OCI-LY1 (cell line): ENCODE measurements at regions not wholly inside any gene's neighbourhood (a gene's known extent, or its start where the extent isn't known, plus 50 kb on each side); places are given as distances from the start of the nearest gene placed in this dataset.

Experiments
- H2AFZ ChIP-seq: fragments of 200-600 bp; sonication (generic), shearing (Covaris generic); 2 replicates; pipeline ENCODE4 v1.6.0; 2014; ENCODE audit warnings: antibody characterized with exemption, mild to moderate bottlenecking, low read length
- H3F3A ChIP-seq: fragments of 200-600 bp; sonication (generic), shearing (Covaris generic); 2 replicates; pipeline ENCODE4 v1.6.0; 2014; ENCODE audit warnings: mild to moderate bottlenecking, antibody characterized with exemption, low read length, moderate library complexity; ENCODE audit not compliant: insufficient read depth
- H3K27ac ChIP-seq: fragments of 200-600 bp; sonication (generic); 2 replicates; pipeline ENCODE4 v1.5.1; 2014; ENCODE audit warnings: low read length, mixed run types, mild to moderate bottlenecking, low read depth; ENCODE audit not compliant: poor library complexity, severe bottlenecking
- H3K27me3 ChIP-seq: fragments of 200-600 bp; sonication (generic); 2 replicates; pipeline ENCODE4 v1.6.0; 2014; ENCODE audit warnings: antibody characterized with exemption, mild to moderate bottlenecking, low read length, moderate library complexity; ENCODE audit not compliant: insufficient read depth
- H3K36me3 ChIP-seq: fragments of 200-600 bp; sonication (generic); 2 replicates; pipeline ENCODE4 v1.6.1; 2014; ENCODE audit warnings: mild to moderate bottlenecking, antibody characterized with exemption, low read length, moderate library complexity, mixed read lengths; ENCODE audit not compliant: insufficient read depth
- H3K4me1 ChIP-seq: fragments of 200-600 bp; sonication (generic); 2 replicates; pipeline ENCODE4 v1.5.1; 2014; ENCODE audit warnings: mild to moderate bottlenecking, low read length, moderate library complexity; ENCODE audit not compliant: insufficient read depth, severe bottlenecking
- H3K4me2 ChIP-seq: fragments of 200-600 bp; sonication (generic), shearing (Covaris generic); 2 replicates; pipeline ENCODE4 v1.6.1; 2014; ENCODE audit warnings: low read length
- H3K4me3 ChIP-seq: fragments of 200-600 bp; sonication (generic); 2 replicates; pipeline ENCODE4 v1.5.1; 2014; ENCODE audit warnings: low read length, low read depth, mild to moderate bottlenecking, mixed read lengths; ENCODE audit not compliant: poor library complexity, severe bottlenecking
- H3K79me2 ChIP-seq: fragments of 200-600 bp; shearing (Covaris generic); 2 replicates; pipeline ENCODE4 v1.6.1; 2016; ENCODE audit warnings: mixed run types, low read length, mixed read lengths; ENCODE audit not compliant: insufficient read depth
- H3K9ac ChIP-seq: fragments of 200-600 bp; sonication (generic), shearing (Covaris generic); 2 replicates; pipeline ENCODE4 v1.6.1; 2014; ENCODE audit warnings: mild to moderate bottlenecking, low read length, mixed read lengths
- H3K9me2 ChIP-seq: fragments of 200-600 bp; sonication (generic), shearing (Covaris generic); 2 replicates; pipeline ENCODE4 v1.6.1; 2014; ENCODE audit warnings: low read depth, mild to moderate bottlenecking, low read length, mixed read lengths
- H3K9me3 ChIP-seq: fragments of 200-600 bp; shearing (Covaris generic); 2 replicates; pipeline ENCODE4 v1.6.1; 2014; ENCODE audit warnings: low read length, mixed read lengths
- H4K20me1 ChIP-seq: fragments of 200-600 bp; sonication (generic), shearing (Covaris generic); 2 replicates; pipeline ENCODE4 v1.6.0; 2016; ENCODE audit warnings: mild to moderate bottlenecking, low read length; ENCODE audit not compliant: insufficient read depth
- CTCF ChIP-seq: fragments of 200-600 bp; sonication (generic), shearing (Covaris generic); IDR thresholded peaks from 2 replicates; pipeline ENCODE4 v1.5.1; 2017; ENCODE audit warnings: mild to moderate bottlenecking, antibody characterized with exemption, low read length, moderate library complexity, mixed read lengths
- EZH2 ChIP-seq: fragments of 200-600 bp; sonication (generic), shearing (Covaris generic); IDR thresholded peaks from 2 replicates; pipeline ENCODE4 v1.8.0; 2017; ENCODE audit warnings: borderline replicate concordance, mixed run types, mild to moderate bottlenecking, antibody characterized with exemption, low read length, moderate library complexity, mixed read lengths

DNA sequence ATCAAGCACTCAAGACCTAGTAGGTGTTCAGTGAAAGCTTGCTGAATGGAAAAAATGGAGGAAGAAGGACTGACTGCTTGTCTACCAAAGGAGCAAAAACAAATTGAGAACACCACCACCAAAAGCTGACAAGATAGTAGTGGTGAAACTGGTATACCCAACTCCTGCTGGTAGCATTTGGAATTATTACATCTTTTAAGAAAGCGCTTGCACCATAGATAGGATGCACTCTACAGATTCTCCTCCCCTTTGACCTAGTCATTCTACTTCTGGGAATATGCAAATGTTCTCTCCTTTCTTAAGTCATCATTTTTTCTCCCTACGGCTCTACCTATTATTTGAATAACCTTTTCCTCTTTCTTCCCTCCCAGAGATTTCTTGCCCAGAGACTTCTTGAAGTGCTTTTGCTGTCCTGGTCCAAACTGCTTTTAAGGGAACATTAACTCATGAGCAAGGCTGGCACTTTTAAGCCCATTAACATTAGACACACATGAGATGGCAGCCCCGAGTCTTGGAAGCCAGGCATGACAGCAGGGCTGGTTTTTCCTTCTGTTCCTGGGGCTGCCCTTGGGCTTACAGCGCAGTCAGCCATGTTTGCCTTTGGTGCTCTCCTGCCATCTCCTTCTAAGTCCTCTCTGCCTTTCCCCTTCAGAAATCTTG lies 75.0 kb upstream of the TLE3 start:
- Histone ChIP-seq H3K27me3 (no peaks in the 10 kb centered on the region; the same call in 1 of the 2 replicates), H3F3A (no peaks in the 10 kb centered on the region), H3K27ac (no peak overlapping the region), H3K9me2 (no peaks in the 10 kb centered on the region), H4K20me1 (no peaks in the 10 kb centered on the region), H3K9ac (no peak overlapping the region), H3K79me2 (no peaks in the 10 kb centered on the region), H3K4me1 (no peaks in the 10 kb centered on the region), H2AFZ (no peak overlapping the region), H3K36me3 (no peaks in the 10 kb centered on the region), H3K4me3 (no peak overlapping the region), H3K4me2 (no peak overlapping the region), H3K9me3 (no peaks in the 10 kb centered on the region)
- TF ChIP-seq EZH2 (no peak), CTCF (no peak)

DNA sequence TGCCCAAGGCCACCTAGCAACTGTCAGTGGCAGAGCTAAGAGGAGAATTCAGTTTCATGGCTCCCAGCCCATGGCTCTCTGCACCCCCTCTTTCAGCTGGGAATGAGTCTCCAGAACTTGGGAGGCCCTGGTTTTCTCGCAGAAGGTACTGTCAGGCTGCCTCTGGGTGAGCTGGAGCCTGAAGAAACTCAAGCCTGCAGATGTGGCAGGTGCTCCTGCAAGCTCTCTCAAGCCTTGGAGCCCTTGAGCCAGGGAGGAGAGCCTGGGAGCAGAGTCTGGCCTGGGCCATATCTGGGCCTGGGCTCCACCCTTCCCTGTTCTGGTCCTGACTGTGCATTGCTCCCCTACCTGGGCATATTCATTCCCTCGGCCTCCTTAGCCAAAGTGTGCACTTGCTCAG lies 74.4 kb upstream of the TLE3 start:
- H3K9me2 ChIP-seq, result no peaks in the 10 kb centered on the region
- H3K27me3 ChIP-seq, result peaks cover 2% of the 10 kb centered on the region; the same call in 1 of the 2 replicates
- no peaks in the 10 kb centered on the region for H3K36me3 ChIP-seq
- H3K4me1 ChIP-seq, result no peaks in the 10 kb centered on the region
- no peaks in the 10 kb centered on the region for H3F3A ChIP-seq
- no peak overlapping the region for H2AFZ ChIP-seq
- no peaks in the 10 kb centered on the region for H3K79me2 ChIP-seq
- H4K20me1 ChIP-seq, result no peaks in the 10 kb centered on the region
- H3K9ac ChIP-seq, result no peak overlapping the region
- no peak overlapping the region for H3K27ac ChIP-seq
- TF ChIP-seq EZH2, result no peak
- TF ChIP-seq CTCF, result no peak
- no peak overlapping the region for H3K4me3 ChIP-seq
- no peak overlapping the region for H3K4me2 ChIP-seq
- no peaks in the 10 kb centered on the region for H3K9me3 ChIP-seq

DNA sequence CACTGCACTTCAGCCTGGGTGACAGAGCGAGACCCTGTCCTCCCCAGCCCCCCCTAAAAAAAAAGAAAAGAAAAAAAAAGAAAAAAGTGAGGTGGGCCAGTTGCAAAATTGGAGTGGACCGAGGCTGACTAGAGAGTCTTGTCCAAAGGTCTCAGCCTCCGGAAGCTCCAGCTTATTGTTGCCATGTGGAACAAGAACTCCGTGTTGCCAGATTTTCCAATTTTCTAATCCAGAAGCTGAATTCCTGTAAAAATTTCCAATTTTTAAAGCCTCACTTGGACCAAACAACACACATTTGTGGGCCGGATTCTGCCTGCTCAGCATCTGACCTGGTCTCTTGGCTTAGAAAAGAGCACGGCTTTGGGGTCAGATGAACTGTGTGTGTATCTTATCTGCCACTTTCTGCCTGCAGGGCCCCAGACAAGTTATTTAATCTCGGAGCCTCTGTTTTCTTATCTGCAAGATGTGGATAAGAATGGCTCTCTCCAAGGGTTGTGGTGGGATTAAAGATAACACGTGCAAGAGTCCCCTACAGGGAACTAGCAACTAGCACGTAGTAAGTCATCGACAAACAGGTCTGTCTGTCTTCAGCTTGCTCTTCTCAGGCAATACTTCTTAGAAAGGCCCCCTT lies 73.7 kb upstream of the TLE3 start:
- no peak overlapping the region for H3K4me2 ChIP-seq
- H3K27me3 ChIP-seq, result peaks cover 9% of the 10 kb centered on the region; the same call in 1 of the 2 replicates

More for the DNA sequence above, 73.7 kb upstream of the TLE3 start:
- no peaks in the 10 kb centered on the region for H3K9me2 ChIP-seq
- no peak overlapping the region for H3K4me3 ChIP-seq
- TF ChIP-seq CTCF, result no peak
- no peak for TF ChIP-seq EZH2
- H3K27ac ChIP-seq, result no peak overlapping the region
- H3K9ac ChIP-seq, result no peak overlapping the region
- no peak overlapping the region for H2AFZ ChIP-seq
- no peaks in the 10 kb centered on the region for H3K4me1 ChIP-seq
- H4K20me1 ChIP-seq, result no peaks in the 10 kb centered on the region
- no peaks in the 10 kb centered on the region for H3K36me3 ChIP-seq
- no peaks in the 10 kb centered on the region for H3K79me2 ChIP-seq
- H3K9me3 ChIP-seq, result no peaks in the 10 kb centered on the region
- H3F3A ChIP-seq, result no peaks in the 10 kb centered on the region
